ENCODE measurements at regions not wholly inside any gene's neighbourhood (a gene's known extent, or its start where the extent isn't known, plus 50 kb on each side); places are given as distances from the start of the nearest gene placed in this dataset.
A peak's percentile ranks its signal among the peaks of the same experiment; 100 is the strongest.

DNA sequence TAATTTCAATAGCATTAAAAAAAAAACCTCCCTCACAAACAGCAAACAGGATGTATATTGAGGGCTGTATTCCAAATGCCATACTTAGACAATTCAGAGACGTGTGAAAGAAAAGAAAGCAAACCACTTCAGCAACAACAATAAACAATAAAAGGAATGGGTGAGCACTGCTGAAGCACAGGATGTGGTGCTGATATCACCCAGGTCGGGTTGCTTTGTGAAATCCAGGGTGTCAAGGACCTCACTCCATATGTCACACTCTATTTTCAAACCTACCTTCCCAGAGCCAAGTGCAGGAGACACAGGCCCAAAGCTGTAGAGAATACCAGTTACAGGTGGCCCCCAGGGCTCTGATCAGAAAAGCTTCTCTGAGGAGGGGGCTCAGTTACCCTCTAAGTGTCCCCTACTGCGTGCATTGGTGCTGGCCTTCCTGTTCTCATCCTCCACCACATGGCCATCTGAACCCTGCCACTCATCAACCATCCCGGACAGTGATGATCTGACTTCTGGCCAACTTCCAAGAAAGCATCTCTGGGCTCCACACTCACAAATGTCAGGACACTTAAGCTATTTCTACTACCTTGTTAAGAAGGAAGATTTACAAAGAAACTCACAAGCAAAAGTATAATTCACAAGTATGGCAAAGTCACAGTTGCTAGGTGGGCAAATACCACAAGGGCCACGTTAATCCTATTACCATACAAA, 363.0 kb downstream of the SS18 start:
- Histone ChIP-seq H3K9ac (ENCODE audit: low read depth, low read length) (no peak overlapping the region), H3K23ac (ENCODE audit: low read depth, low read length) (no peak overlapping the region), H2BK20ac (ENCODE audit: low read depth, low read length) (no peak overlapping the region; the same call in 1 of the 2 replicates), H4K5ac (ENCODE audit: low read depth, low read length) (no peak overlapping the region), H3K14ac (replicated peaks; ENCODE audit: low read depth, low read length) (no peak overlapping the region), H3K79me1 (ENCODE audit: low read depth in 1 of 2, low read length in 2 of 2) (no peaks in the 10 kb centered on the region), H3K27me3 (ENCODE audit: control insufficient read depth, insufficient read depth, low read length) (no peaks in the 10 kb centered on the region), H3K4me2 (ENCODE audit: low read depth, low read length) (no peak overlapping the region), H4K20me1 (ENCODE audit: insufficient read depth, low read length) (no peaks in the 10 kb centered on the region), H3K4me3 (ENCODE audit: insufficient read depth, low read depth, low read length) (no peak overlapping the region), H2AK5ac (ENCODE audit: low read depth, low read length) (no peak overlapping the region), H4K8ac (ENCODE audit: low read depth in 2 of 2, low read length in 2 of 2) (no peak overlapping the region), H3K36me3 (ENCODE audit: control insufficient read depth, insufficient read depth, low read length) (no peaks in the 10 kb centered on the region), H2AFZ (replicated peaks; ENCODE audit: low read length, poor library complexity) (no peak overlapping the region), H3K18ac (ENCODE audit: low read depth, low read length) (no peak overlapping the region), H3K4me1 (ENCODE audit: control insufficient read depth, insufficient read depth, low read length) (no peaks in the 10 kb centered on the region), H2BK5ac (ENCODE audit: low read depth, low read length, poor library complexity, severe bottlenecking) (no peak overlapping the region), H2BK15ac (ENCODE audit: low read depth, low read length) (no peak overlapping the region), H2BK120ac (ENCODE audit: low read depth, low read length) (no peak overlapping the region), H3K4ac (ENCODE audit: low read depth, low read length) (no peak overlapping the region), H3K27ac (ENCODE audit: insufficient read depth, low read length) (no peak overlapping the region), H3K9me1 (ENCODE audit: insufficient read depth, low read length) (no peaks in the 10 kb centered on the region), H3K9me3 (ENCODE audit: control insufficient read depth, insufficient read depth, low read length) (no peaks in the 10 kb centered on the region; the same call in 1 of the 2 replicates), H3K56ac (ENCODE audit: extremely low read depth, insufficient read depth, low read length) (no peak overlapping the region), H4K91ac (ENCODE audit: insufficient read depth, low read depth, low read length) (no peak overlapping the region), H2AK9ac (replicated peaks; ENCODE audit: low read depth, low read length, poor library complexity) (no peak overlapping the region)
- in situ Hi-C loops (cut with MboI; ENCODE audit: low sequenced_read_pairs) (no loop called here), intact Hi-C loops (cut with micrococcal nuclease) (no loop called here), dilution Hi-C loops (cut with HindIII; ENCODE audit: low sequenced_read_pairs, unreplicated experiment) (no loop called here)
- ATAC-seq (ENCODE audit: low read depth), result no peak
- CTCF ChIA-PET, result no interaction called here
- DNase-seq, result peak; percentile 28
- TF ChIP-seq SMC3 (IDR thresholded peaks at IDR 0.05; ENCODE audit: low read depth, low read length), result no peak
- no CpG with 5 or more reads among the region's 5 CpGs for WGBS, 2 experiments (ENCODE audit: extremely low coverage in 2 of 2, insufficient read length in 1 of 2)
- no TSS peak for BruUV-seq (replicated peaks)
- POLR2A ChIA-PET (ENCODE audit: unreplicated experiment), result no interaction called here

All from IMR-90 (cell line).